ENCODE measurements at regions not wholly inside any gene's neighbourhood (a gene's known extent, or its start where the extent isn't known, plus 50 kb on each side); places are given as distances from the start of the nearest gene placed in this dataset.

GRCh38 chr2:226475650-226476049 lies 324.0 kb downstream of the IRS1 start (continued):
- no peak for TF ChIP-seq ZNF660 (tag by site-specific recombination; IDR thresholded peaks at IDR 0.05)
- no peak for TF ChIP-seq GFI1B (tag by site-specific recombination; IDR thresholded peaks at IDR 0.05)
- TF ChIP-seq ZNF776 (tag by site-specific recombination; IDR thresholded peaks at IDR 0.05; ENCODE audit: borderline replicate concordance) = no peak
- TF ChIP-seq BCL6B (tag by site-specific recombination; IDR thresholded peaks at IDR 0.05) = no peak
- no peak for TF ChIP-seq ZNF747 (tag by site-specific recombination; IDR thresholded peaks at IDR 0.05)
- no peak for TF ChIP-seq ZNF777 (tag by site-specific recombination; IDR thresholded peaks at IDR 0.05; ENCODE audit: borderline replicate concordance)
- TF ChIP-seq ZNF624 (tag by site-specific recombination; IDR thresholded peaks at IDR 0.05) = no peak
- TF ChIP-seq PRDM10 (tag by site-specific recombination; IDR thresholded peaks at IDR 0.05) = no peak

GRCh38 chr2:226474131-226474530 lies 325.5 kb downstream of the IRS1 start:
- Histone ChIP-seq H3K4me1 (ENCODE audit: control insufficient read depth, insufficient read depth, low read length) (no peaks in the 10 kb centered on the region), H3K9me3 (ENCODE audit: control insufficient read depth, insufficient read depth, low read depth, low read length) (no peaks in the 10 kb centered on the region), H3K36me3 (ENCODE audit: control insufficient read depth in 2 of 2, insufficient read depth in 1 of 2, low read length in 2 of 2) (no peaks in the 10 kb centered on the region), H3K4me3 (ENCODE audit: low read depth, low read length) (no peak overlapping the region), H3K27ac (ENCODE audit: extremely low read depth, low read depth, low read length) (no peak overlapping the region)
- POLR2A ChIA-PET = no interaction called here
- CTCF ChIA-PET = no interaction called here
- TF ChIP-seq SP3 (tag by site-specific recombination; IDR thresholded peaks at IDR 0.05) (no peak), ZNF629 (tag by site-specific recombination; IDR thresholded peaks at IDR 0.05) (no peak), GLI2 (tag by site-specific recombination; IDR thresholded peaks at IDR 0.05; ENCODE audit: borderline replicate concordance, low read depth) (no peak), ZNF24 (tag by site-specific recombination; IDR thresholded peaks at IDR 0.05) (no peak)

GRCh38 chr2:226471987-226472470 lies 327.6 kb downstream of the IRS1 start:
- Histone ChIP-seq H3K36me3 (ENCODE audit: control insufficient read depth in 2 of 2, insufficient read depth in 1 of 2, low read length in 2 of 2) (no peaks in the 10 kb centered on the region), H3K27ac (ENCODE audit: extremely low read depth, low read depth, low read length) (no peak overlapping the region), H3K4me3 (ENCODE audit: low read depth, low read length) (no peak overlapping the region), H3K4me1 (ENCODE audit: control insufficient read depth, insufficient read depth, low read length) (no peaks in the 10 kb centered on the region), H3K9me3 (ENCODE audit: control insufficient read depth, insufficient read depth, low read depth, low read length) (no peaks in the 10 kb centered on the region)
- ChIA-PET POLR2A (no interaction called here), CTCF (no interaction called here)
- TF ChIP-seq KLF7 (tag by site-specific recombination; IDR thresholded peaks at IDR 0.05; ENCODE audit: borderline replicate concordance) = no peak
- no peak for TF ChIP-seq ZSCAN18 (tag by site-specific recombination; IDR thresholded peaks at IDR 0.05)
- no peak for TF ChIP-seq ZNF157 (tag by site-specific recombination; IDR thresholded peaks at IDR 0.05)
- TF ChIP-seq ZNF600 (tag by site-specific recombination; IDR thresholded peaks at IDR 0.05) = no peak
- TF ChIP-seq MZF1 (tag by site-specific recombination; IDR thresholded peaks at IDR 0.05; ENCODE audit: borderline replicate concordance) = no peak
- TF ChIP-seq ZSCAN23 (tag by site-specific recombination; IDR thresholded peaks at IDR 0.05) = no peak
- TF ChIP-seq ZNF341 (tag by site-specific recombination; IDR thresholded peaks at IDR 0.05; ENCODE audit: low read depth) = no peak
- TF ChIP-seq ZNF660 (tag by site-specific recombination; IDR thresholded peaks at IDR 0.05) = no peak
- no peak for TF ChIP-seq ZNF571 (tag by site-specific recombination; IDR thresholded peaks at IDR 0.05)
- no peak for TF ChIP-seq ZSCAN5A (tag by site-specific recombination; IDR thresholded peaks at IDR 0.05)
- TF ChIP-seq WT1 (tag by site-specific recombination; IDR thresholded peaks at IDR 0.05) = no peak
- TF ChIP-seq ZNF585B (tag by site-specific recombination; IDR thresholded peaks at IDR 0.05) = no peak
- TF ChIP-seq YY2 (tag by site-specific recombination; IDR thresholded peaks at IDR 0.05) = no peak
- TF ChIP-seq GLI4 (tag by site-specific recombination; IDR thresholded peaks at IDR 0.05) = no peak
- TF ChIP-seq ZNF501 (tag by site-specific recombination; IDR thresholded peaks at IDR 0.05) = no peak
- TF ChIP-seq ZNF791 (tag by site-specific recombination; IDR thresholded peaks at IDR 0.05) = no peak
- no peak for TF ChIP-seq ZNF350 (tag by site-specific recombination; IDR thresholded peaks at IDR 0.05)
- no peak for TF ChIP-seq ZNF335 (tag by site-specific recombination; conservative IDR thresholded peaks at IDR 0.05)
